Mesenchymal stem cell (in vitro differentiated cells and primary cell): ENCODE measurements at regions not wholly inside any gene's neighbourhood (a gene's known extent, or its start where the extent isn't known, plus 50 kb on each side); places are given as distances from the start of the nearest gene placed in this dataset.

Source experiments
- DNase-seq: peaks from one replicate; pipeline ENCODE4 v3.0.0-alpha.2; 2013
- H2AFZ ChIP-seq: one replicate; pipeline ENCODE4 v1.6.1; 2013; ENCODE audit warnings: low read depth, mild to moderate bottlenecking, control low read depth, inconsistent platforms, low read length, moderate library complexity
- H2AK5ac ChIP-seq: 2 replicates; pipeline ENCODE4 v1.6.1; 2013; ENCODE audit warnings: low read length, moderate library complexity, mild to moderate bottlenecking, inconsistent platforms; ENCODE audit not compliant: severe bottlenecking
- H2BK120ac ChIP-seq: one replicate; pipeline ENCODE4 v1.6.1; 2013; ENCODE audit warnings: low read depth, mild to moderate bottlenecking, inconsistent platforms, low read length, moderate library complexity
- H2BK12ac ChIP-seq, 2 experiments: one replicate each; pipeline ENCODE4 v1.6.1; 2013; ENCODE audit warnings: inconsistent platforms in 2 of 2, low read length in 2 of 2, mild to moderate bottlenecking in 2 of 2, moderate library complexity in 2 of 2, control low read depth in 1 of 2
- H2BK15ac ChIP-seq: one replicate; pipeline ENCODE4 v1.6.1; 2013; ENCODE audit warnings: mild to moderate bottlenecking, low read depth, inconsistent platforms; ENCODE audit not compliant: poor library complexity, severe bottlenecking
- H2BK5ac ChIP-seq: 2 replicates; pipeline ENCODE4 v1.6.1; 2013; ENCODE audit warnings: low read depth, mild to moderate bottlenecking, low read length, control low read depth, inconsistent platforms; ENCODE audit not compliant: poor library complexity, severe bottlenecking
- H3K14ac ChIP-seq, 2 experiments: one replicate each; pipeline ENCODE4 v1.6.1; 2013; ENCODE audit warnings: inconsistent platforms in 2 of 2, low read length in 2 of 2, control low read depth in 1 of 2, mild to moderate bottlenecking in 1 of 2, moderate library complexity in 1 of 2
- H3K18ac ChIP-seq, 2 experiments: one replicate each; pipeline ENCODE4 v1.6.1; 2013; ENCODE audit warnings: inconsistent platforms in 2 of 2, low read length in 2 of 2, control low read depth in 1 of 2, low read depth in 1 of 2, mild to moderate bottlenecking in 1 of 2
- H3K23ac ChIP-seq, 2 experiments: one replicate each; pipeline ENCODE4 v1.6.1; 2013; ENCODE audit warnings: inconsistent platforms in 2 of 2, low read length in 2 of 2, mild to moderate bottlenecking in 2 of 2, moderate library complexity in 2 of 2, control low read depth in 1 of 2
- H3K27ac ChIP-seq: 2 replicates; pipeline ENCODE4 v1.5.1; 2013; ENCODE audit warnings: mild to moderate bottlenecking, moderate library complexity, low read length, control low read depth, inconsistent platforms; ENCODE audit not compliant: poor library complexity, severe bottlenecking
- H3K27me3 ChIP-seq, 2 experiments: 2 replicates each; pipeline versions ENCODE4 v1.6.1 to v1.7.0; 2013; ENCODE audit warnings: low read length in 2 of 2, mild to moderate bottlenecking in 2 of 2, moderate library complexity in 2 of 2, control low read depth in 1 of 2, inconsistent platforms in 1 of 2; ENCODE audit not compliant: control insufficient read depth in 1 of 2, insufficient read depth in 1 of 2
- H3K36me3 ChIP-seq, 2 experiments: 2 replicates each; pipeline versions ENCODE4 v1.6.1 to v1.7.0; 2013; ENCODE audit warnings: low read length in 2 of 2, control low read depth in 1 of 2, inconsistent platforms in 1 of 2, low read depth in 1 of 2, mild to moderate bottlenecking in 1 of 2; ENCODE audit not compliant: insufficient read depth in 2 of 2, control insufficient read depth in 1 of 2
- H3K4ac ChIP-seq, 2 experiments: one replicate each; pipeline ENCODE4 v1.6.1; 2013; ENCODE audit warnings: inconsistent platforms in 2 of 2, low read length in 2 of 2, mild to moderate bottlenecking in 2 of 2, moderate library complexity in 2 of 2, control low read depth in 1 of 2, low read depth in 1 of 2
- H3K4me1 ChIP-seq: 2 replicates; pipeline ENCODE4 v1.6.1; 2013; ENCODE audit warnings: low read depth, low read length, control low read depth; ENCODE audit not compliant: control insufficient read depth, insufficient read depth
- H3K4me2 ChIP-seq: 2 replicates; pipeline ENCODE4 v1.6.1; 2013; ENCODE audit warnings: low read length, mild to moderate bottlenecking, inconsistent platforms; ENCODE audit not compliant: poor library complexity, severe bottlenecking
- H3K4me3 ChIP-seq, 2 experiments: 2 replicates each; pipeline versions ENCODE4 v1.5.1 to v1.7.0; 2013; ENCODE audit warnings: low read length in 2 of 2, mild to moderate bottlenecking in 2 of 2, control low read depth in 1 of 2, low read depth in 1 of 2; ENCODE audit not compliant: insufficient read depth in 1 of 2
- H3K79me1 ChIP-seq: replicated peaks from 2 replicates; pipeline ENCODE4 v1.6.1; 2013; ENCODE audit warnings: mild to moderate bottlenecking, control low read depth, low read length, inconsistent platforms; ENCODE audit not compliant: poor library complexity, severe bottlenecking
- H3K9ac ChIP-seq: 2 replicates; pipeline ENCODE4 v1.7.0; 2013; ENCODE audit warnings: mild to moderate bottlenecking, low read length, moderate library complexity
- H3K9me3 ChIP-seq: 2 replicates; pipeline ENCODE4 v1.7.0; 2013; ENCODE audit warnings: mild to moderate bottlenecking, low read length; ENCODE audit not compliant: control insufficient read depth
- H4K8ac ChIP-seq: one replicate; pipeline ENCODE4 v1.6.1; 2013; ENCODE audit warnings: inconsistent platforms, mild to moderate bottlenecking, low read length, moderate library complexity
- H4K91ac ChIP-seq: one replicate; pipeline ENCODE4 v1.6.1; 2013; ENCODE audit warnings: mild to moderate bottlenecking, low read length, inconsistent platforms
- WGBS: methylation state at CpG from one replicate; pipeline ENCODE4 v1.1.7; 2013; ENCODE audit warnings: mixed read lengths; 5-methylcytosine and 5-hydroxymethylcytosine counted together

GRCh38 chr4:95959182-95959581, 119.3 kb downstream of the PDHA2 start:
- H4K8ac ChIP-seq, result no peak overlapping the region
- H3K23ac ChIP-seq, result no peak overlapping the region
- no peak overlapping the region for H2BK5ac ChIP-seq
- H2AK5ac ChIP-seq, result no peak overlapping the region
- DNase-seq, result no peak
- H3K36me3 ChIP-seq, result no peaks in the 10 kb centered on the region
- no peaks in the 10 kb centered on the region for H3K4me1 ChIP-seq
- no CpG with 5 or more reads among the region's 2 CpGs for WGBS
- peaks cover 1% of the 10 kb centered on the region for H3K9me3 ChIP-seq
- no peak overlapping the region for H2BK15ac ChIP-seq
- no peaks in the 10 kb centered on the region for H3K27me3 ChIP-seq
- no peak overlapping the region for H3K27ac ChIP-seq
- no peak overlapping the region for H3K4me2 ChIP-seq
- no peak overlapping the region for H3K9ac ChIP-seq
- no peak overlapping the region for H3K14ac ChIP-seq
- no peaks in the 10 kb centered on the region for H3K79me1 ChIP-seq
- no peak overlapping the region for H2AFZ ChIP-seq
- no peak overlapping the region for H3K4me3 ChIP-seq
- H2BK12ac ChIP-seq, result no peak overlapping the region
- no peak overlapping the region for H3K18ac ChIP-seq
- no peak overlapping the region for H3K4ac ChIP-seq
- H4K91ac ChIP-seq, result no peak overlapping the region
- H2BK120ac ChIP-seq, result no peak overlapping the region

GRCh38 chr4:95959633-95960032, 119.7 kb downstream of the PDHA2 start:
- H3K23ac ChIP-seq, result no peak overlapping the region
- no peak overlapping the region for H2BK12ac ChIP-seq
- H2BK15ac ChIP-seq, result no peak overlapping the region
- no peaks in the 10 kb centered on the region for H3K79me1 ChIP-seq
- no peak overlapping the region for H3K9ac ChIP-seq
- H3K4ac ChIP-seq, result no peak overlapping the region
- no peak for DNase-seq
- WGBS, result 95% methylated on average over 1 of the region's 2 CpGs
- H3K4me1 ChIP-seq, result no peaks in the 10 kb centered on the region
- H3K9me3 ChIP-seq, result peaks cover 4% of the 10 kb centered on the region
- H3K4me3 ChIP-seq, result no peak overlapping the region
- no peak overlapping the region for H4K8ac ChIP-seq
- no peak overlapping the region for H3K4me2 ChIP-seq
- no peak overlapping the region for H2BK5ac ChIP-seq
- no peak overlapping the region for H2BK120ac ChIP-seq
- H3K27me3 ChIP-seq, result no peaks in the 10 kb centered on the region
- no peak overlapping the region for H3K27ac ChIP-seq
- no peak overlapping the region for H2AK5ac ChIP-seq
- no peaks in the 10 kb centered on the region for H3K36me3 ChIP-seq
- H3K14ac ChIP-seq, result no peak overlapping the region
- no peak overlapping the region for H2AFZ ChIP-seq
- no peak overlapping the region for H4K91ac ChIP-seq
- H3K18ac ChIP-seq, result no peak overlapping the region

- Histone ChIP-seq H2AFZ (no peak overlapping the region), H3K4ac (no peak overlapping the region), H2BK5ac (no peak overlapping the region), H3K4me2 (no peak overlapping the region), H3K9me3 (peaks cover 4% of the 10 kb centered on the region), H2BK12ac (no peak overlapping the region), H3K14ac (no peak overlapping the region), H3K36me3 (no peaks in the 10 kb centered on the region), H3K9ac (no peak overlapping the region), H3K4me1 (no peaks in the 10 kb centered on the region), H3K27me3 (no peaks in the 10 kb centered on the region), H4K8ac (no peak overlapping the region), H3K4me3 (no peak overlapping the region), H2BK120ac (no peak overlapping the region), H3K23ac (no peak overlapping the region), H2AK5ac (no peak overlapping the region), H3K27ac (no peak overlapping the region), H3K79me1 (no peaks in the 10 kb centered on the region), H4K91ac (no peak overlapping the region), H3K18ac (no peak overlapping the region), H2BK15ac (no peak overlapping the region)
- no peak for DNase-seq
- WGBS, result 78% methylated on average over 2 of the region's 3 CpGs
Observed at GRCh38 chr4:95963456-95963855, 123.6 kb downstream of the PDHA2 start.

- Histone ChIP-seq H3K27me3 (no peaks in the 10 kb centered on the region), H3K9me3 (peaks cover 5% of the 10 kb centered on the region), H3K4ac (no peak overlapping the region), H3K79me1 (no peaks in the 10 kb centered on the region), H3K4me1 (no peaks in the 10 kb centered on the region), H2BK5ac (no peak overlapping the region), H2BK15ac (no peak overlapping the region), H4K91ac (peak overlapping the region; percentile 4), H2AFZ (no peak overlapping the region), H2AK5ac (no peak overlapping the region), H3K36me3 (no peaks in the 10 kb centered on the region), H3K9ac (no peak overlapping the region), H3K23ac (peak overlapping the region in 1 of 2 experiments; percentile 23), H3K14ac (peak overlapping the region in 1 of 2 experiments; percentile 49), H2BK120ac (no peak overlapping the region), H4K8ac (peak overlapping the region; percentile 2), H3K4me3 (no peak overlapping the region), H3K4me2 (no peak overlapping the region), H2BK12ac (no peak overlapping the region), H3K18ac (no peak overlapping the region), H3K27ac (no peak overlapping the region)
- no peak for DNase-seq
- WGBS, result 87% methylated on average over 13 of the region's 13 CpGs
Observed at GRCh38 chr4:95979961-95980876, 140.3 kb downstream of the PDHA2 start.
